ENCODE measurements at regions not wholly inside any gene's neighbourhood (a gene's known extent, or its start where the extent isn't known, plus 50 kb on each side); places are given as distances from the start of the nearest gene placed in this dataset.

GRCh38 chrX:113982766-113983165 lies 601.1 kb upstream of the HTR2C start:
- no peak overlapping the region for H2BK5ac ChIP-seq (ENCODE audit: low read depth, low read length)

More at GRCh38 chrX:113982766-113983165, 601.1 kb upstream of the HTR2C start:
- no peak overlapping the region for H3K14ac ChIP-seq (ENCODE audit: insufficient read length)
- H3K18ac ChIP-seq (ENCODE audit: extremely low read depth, low read length), result no peak overlapping the region
- no peak for DNase-seq (ENCODE audit: low read depth in 1 of 2, low spot score in 2 of 2)
- peaks cover 0 to 44% of the 10 kb centered on the region in 2 experiments; a peak in 2 of 4 replicates for H3K79me2 ChIP-seq (ENCODE audit: control insufficient read depth in 1 of 2, insufficient read depth in 2 of 2, low read length in 2 of 2)
- no peak overlapping the region for H2AFZ ChIP-seq (ENCODE audit: low read length)
- no peak overlapping the region for H2BK12ac ChIP-seq (ENCODE audit: low read depth, low read length)
- peaks cover 0 to 1% (median 0%) of the 10 kb centered on the region in 4 experiments; a peak in 1 of 7 replicates for H3K4me1 ChIP-seq (replicated peaks in 1 of 4; ENCODE audit: control insufficient read depth in 3 of 4, insufficient read depth in 4 of 4, low read length in 3 of 4)
- WGBS, 2 experiments (ENCODE audit: extremely low coverage in 1 of 2, insufficient coverage in 1 of 2, insufficient read length in 1 of 2, insufficient replicate concordance in 2 of 2, low coverage in 1 of 2, low lambda C conversion rate in 2 of 2, missing lambda C conversion rate in 1 of 2), result 94% methylated on average over 4 of the region's 4 CpGs; no CpG with 5 or more reads in 1 of the 2 experiments
- H3K4ac ChIP-seq (replicated peaks; ENCODE audit: insufficient read length, low read depth, low read length), result no peak overlapping the region
- no peak overlapping the region for H2BK20ac ChIP-seq (ENCODE audit: low read length)
- H4K8ac ChIP-seq (ENCODE audit: extremely low read depth, insufficient read depth, low read length), result no peak overlapping the region
- FAIRE-seq, result no peak
- H3K56ac ChIP-seq (replicated peaks; ENCODE audit: insufficient read length, low read depth, low read length), result no peak overlapping the region
- H3K36me3 ChIP-seq (ENCODE audit: control insufficient read depth in 2 of 4, insufficient read depth in 4 of 4, low read length in 3 of 4), result peaks cover 2 to 72% (median 34%) of the 10 kb centered on the region in 4 experiments; a peak in 6 of 8 replicates
- H3K4me2 ChIP-seq (ENCODE audit: insufficient read depth in 1 of 2, low read depth in 2 of 2, low read length in 2 of 2), result no peak overlapping the region
- TF ChIP-seq POLR2A (IDR thresholded peaks at IDR 0.05; ENCODE audit: control extremely low read depth in 1 of 2, low read depth in 2 of 2, low read length in 2 of 2), result no peak
- TF ChIP-seq GTF2F1 (IDR thresholded peaks at IDR 0.05; ENCODE audit: borderline replicate concordance, low read depth, low read length), result no peak
- no peak for TF ChIP-seq HDAC2 (IDR thresholded peaks at IDR 0.05; ENCODE audit: borderline replicate concordance in 1 of 2, low read depth in 2 of 2, low read length in 2 of 2)
- TF ChIP-seq SRF (IDR thresholded peaks at IDR 0.05; ENCODE audit: low read depth, low read length), result no peak
- no peak for TF ChIP-seq EGR1 (IDR thresholded peaks at IDR 0.05; ENCODE audit: borderline replicate concordance, low read depth, low read length)
- no peak for TF ChIP-seq KDM4A (IDR thresholded peaks at IDR 0.05; ENCODE audit: low read depth, low read length, severe bottlenecking)
- TF ChIP-seq CBX8 (IDR thresholded peaks at IDR 0.05; ENCODE audit: borderline replicate concordance, low read depth, low read length), result no peak
- TF ChIP-seq SP2 (IDR thresholded peaks at IDR 0.05; ENCODE audit: low read length), result no peak
- no peak for TF ChIP-seq MAX (IDR thresholded peaks at IDR 0.05)
- TF ChIP-seq SIRT6 (IDR thresholded peaks at IDR 0.05; ENCODE audit: low read length), result no peak
- TF ChIP-seq SIN3A (conservative IDR thresholded peaks at IDR 0.05 in 1 of 2, IDR thresholded peaks at IDR 0.05 in 1 of 2; ENCODE audit: low read depth in 1 of 2, low read length in 2 of 2), result no peak
- H4K20me1 ChIP-seq (replicated peaks in 1 of 2; ENCODE audit: control insufficient read depth in 1 of 2, insufficient read depth in 2 of 2, low read length in 2 of 2), result no peaks in the 10 kb centered on the region
- no peak overlapping the region for H3K9ac ChIP-seq (replicated peaks in 1 of 4; ENCODE audit: extremely low read depth in 1 of 4, low read depth in 3 of 4, low read length in 3 of 4)
- H3K27me3 ChIP-seq (replicated peaks in 1 of 4; ENCODE audit: control insufficient read depth in 3 of 4, extremely low read depth in 1 of 4, insufficient read depth in 3 of 4, low read length in 3 of 4), result no peaks in the 10 kb centered on the region
- H4K91ac ChIP-seq (replicated peaks; ENCODE audit: insufficient read length, low read length), result no peak overlapping the region
- no peaks in the 10 kb centered on the region for H3K79me1 ChIP-seq (ENCODE audit: low read depth, low read length)
- no peak overlapping the region for H4K5ac ChIP-seq (ENCODE audit: insufficient read length, low read depth, low read length)
- ChIA-PET POLR2A (ENCODE audit: partially characterized antibody) (interaction anchor here (0.6 kb wide), 2 partner anchors 13 to 62 kb away, joined by 3 read pairs; no protein-coding TSS in a partner anchor), CTCF (ENCODE audit: partially characterized antibody) (no interaction called here)
- no peak overlapping the region for H3K27ac ChIP-seq (ENCODE audit: low read depth, low read length)
- no peak overlapping the region for H2AK5ac ChIP-seq (ENCODE audit: low read depth, low read length)
- H3K4me3 ChIP-seq (ENCODE audit: extremely low read depth in 1 of 4, insufficient read depth in 2 of 4, low read depth in 3 of 4, low read length in 4 of 4), result no peak overlapping the region
- no peaks in the 10 kb centered on the region for H3K23me2 ChIP-seq (ENCODE audit: low read depth, low read length)
- H3K9me3 ChIP-seq (ENCODE audit: insufficient read depth in 2 of 2, low read depth in 1 of 2, low read length in 1 of 2), result peaks cover 3 to 7% of the 10 kb centered on the region in 2 experiments; a peak in 3 of 4 replicates
- H2BK15ac ChIP-seq (ENCODE audit: low read length), result no peak overlapping the region
- H2BK120ac ChIP-seq (replicated peaks; ENCODE audit: low read depth, low read length), result no peak overlapping the region
- no peak overlapping the region for H3K23ac ChIP-seq (ENCODE audit: insufficient read length)
